ENCODE measurements at regions not wholly inside any gene's neighbourhood (a gene's known extent, or its start where the extent isn't known, plus 50 kb on each side); places are given as distances from the start of the nearest gene placed in this dataset.

GRCh38 chr20:63104312-63105181, 97.8 kb upstream of the BHLHE23 start:
- H3F3A ChIP-seq (ENCODE audit: insufficient read depth), result no peaks in the 10 kb centered on the region
- H3K9ac ChIP-seq (ENCODE audit: low read length), result no peak overlapping the region
- H3K27me3 ChIP-seq (ENCODE audit: low read length), result no peaks in the 10 kb centered on the region
- no peaks in the 10 kb centered on the region for H4K20me1 ChIP-seq (ENCODE audit: low read depth, low read length)
- no peak overlapping the region for H3K4me2 ChIP-seq (ENCODE audit: low read depth, low read length, poor library complexity, severe bottlenecking)
- no peaks in the 10 kb centered on the region for H3K9me3 ChIP-seq (ENCODE audit: insufficient read depth, low read length)
- H3K27ac ChIP-seq (ENCODE audit: low read depth, low read length), result no peak overlapping the region
- H2AFZ ChIP-seq (ENCODE audit: low read depth, low read length, severe bottlenecking), result no peak overlapping the region
- no peak overlapping the region for H3K4me3 ChIP-seq (ENCODE audit: insufficient read depth, low read length, poor library complexity, severe bottlenecking)
- H3K36me3 ChIP-seq (ENCODE audit: low read length), result no peaks in the 10 kb centered on the region
- no peaks in the 10 kb centered on the region for H3K9me2 ChIP-seq (replicated peaks; ENCODE audit: insufficient read depth, low read length)
- H3K79me2 ChIP-seq (ENCODE audit: insufficient read depth, low read length), result no peaks in the 10 kb centered on the region
- TF ChIP-seq CTCF (IDR thresholded peaks at IDR 0.05; ENCODE audit: insufficient read depth, low read length, poor library complexity, severe bottlenecking) (no peak), EZH2phosphoT487 (conservative IDR thresholded peaks at IDR 0.05; ENCODE audit: low read length) (no peak)

DNA sequence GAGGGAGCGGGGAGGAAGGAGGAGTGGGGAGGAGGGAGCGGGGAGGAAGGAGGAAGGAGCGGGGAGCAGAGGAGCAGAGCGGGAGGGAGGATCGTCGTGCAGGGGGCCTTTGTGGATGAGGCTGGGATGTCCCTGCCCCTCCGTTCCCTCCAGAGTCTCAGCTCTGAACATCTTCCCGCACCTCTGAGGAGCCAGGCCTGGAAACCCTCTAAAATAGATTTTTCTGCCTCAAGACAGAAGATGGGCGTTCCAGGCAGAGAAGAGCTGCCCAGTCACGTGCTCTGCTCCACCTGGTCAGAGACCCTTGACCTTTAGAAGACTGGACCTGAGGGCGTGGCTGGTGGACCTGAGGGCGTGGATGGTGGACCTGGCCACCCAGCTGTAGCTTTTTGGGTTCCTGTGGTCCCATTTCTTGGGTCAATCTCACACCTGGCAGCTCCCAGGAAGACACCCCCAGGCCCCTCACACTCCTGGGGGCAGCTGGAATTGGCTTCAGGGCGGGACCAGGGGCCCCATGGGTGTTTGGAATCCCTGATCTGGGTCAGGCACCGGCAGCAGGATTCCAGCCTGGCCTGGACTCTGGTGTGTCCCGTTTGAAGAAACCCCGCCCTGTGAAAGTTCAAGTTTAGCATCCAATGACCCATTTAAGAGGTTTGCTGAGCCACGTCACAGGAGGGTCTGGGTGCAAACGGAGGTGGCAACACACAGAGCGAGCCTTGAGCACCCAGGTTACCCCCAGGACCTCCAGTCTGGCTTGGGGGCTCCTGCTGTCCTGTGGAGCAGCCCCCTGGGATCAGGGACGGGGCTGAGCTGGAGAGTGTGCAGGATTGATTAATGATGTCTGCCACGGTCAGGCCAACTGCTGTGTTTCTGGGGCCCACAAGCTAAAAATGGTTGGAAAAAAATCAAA, 96.9 kb upstream of the BHLHE23 start:
- Histone ChIP-seq H3K79me2 (ENCODE audit: insufficient read depth, low read length) (no peaks in the 10 kb centered on the region), H3K4me3 (ENCODE audit: insufficient read depth, low read length, poor library complexity, severe bottlenecking) (no peak overlapping the region), H3K9me2 (replicated peaks; ENCODE audit: insufficient read depth, low read length) (no peaks in the 10 kb centered on the region), H3K27ac (ENCODE audit: low read depth, low read length) (no peak overlapping the region), H3K9me3 (ENCODE audit: insufficient read depth, low read length) (no peaks in the 10 kb centered on the region), H4K20me1 (ENCODE audit: low read depth, low read length) (no peaks in the 10 kb centered on the region), H3K9ac (ENCODE audit: low read length) (no peak overlapping the region), H3K4me2 (ENCODE audit: low read depth, low read length, poor library complexity, severe bottlenecking) (no peak overlapping the region), H3K27me3 (ENCODE audit: low read length) (no peaks in the 10 kb centered on the region), H2AFZ (ENCODE audit: low read depth, low read length, severe bottlenecking) (no peak overlapping the region), H3F3A (ENCODE audit: insufficient read depth) (no peaks in the 10 kb centered on the region), H3K36me3 (ENCODE audit: low read length) (no peaks in the 10 kb centered on the region)
- TF ChIP-seq CTCF (IDR thresholded peaks at IDR 0.05; ENCODE audit: insufficient read depth, low read length, poor library complexity, severe bottlenecking) (no peak), EZH2phosphoT487 (conservative IDR thresholded peaks at IDR 0.05; ENCODE audit: low read length) (no peak)

DNA sequence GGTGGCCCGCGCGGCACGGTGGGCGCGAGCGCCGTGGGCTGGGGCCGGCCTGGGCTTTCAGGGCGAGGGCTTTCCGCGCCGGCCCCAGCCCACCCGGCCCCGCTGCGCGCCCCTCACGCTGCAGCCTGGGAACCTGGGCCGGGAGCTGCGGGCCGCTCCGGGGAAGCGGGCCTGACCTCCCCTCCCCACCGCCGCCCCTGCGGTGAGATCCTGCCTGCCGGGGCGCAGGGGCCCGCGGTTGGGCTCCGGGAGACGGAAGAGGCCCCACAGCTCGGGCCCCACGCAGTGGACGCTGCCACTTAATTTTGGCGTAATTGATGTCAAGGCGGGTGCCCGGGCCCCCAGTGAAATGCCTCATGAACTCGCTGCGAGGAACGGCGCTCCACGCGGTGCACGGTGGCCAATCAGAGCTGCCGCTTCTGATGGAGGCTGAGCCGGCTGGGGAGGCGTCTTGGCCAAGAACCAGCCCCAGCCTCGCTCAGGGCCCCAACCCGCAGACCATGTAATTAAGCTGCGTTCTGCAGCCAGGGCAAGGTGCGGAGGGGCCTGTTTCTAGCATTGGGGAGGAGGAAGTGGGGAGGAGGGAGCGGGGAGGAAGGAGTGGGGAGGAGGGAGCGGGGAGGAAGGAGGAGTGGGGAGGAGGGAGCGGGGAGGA, 96.1 kb upstream of the BHLHE23 start:
- Histone ChIP-seq H3K36me3 (ENCODE audit: low read length) (no peaks in the 10 kb centered on the region), H3K9me3 (ENCODE audit: insufficient read depth, low read length) (no peaks in the 10 kb centered on the region), H3K79me2 (ENCODE audit: insufficient read depth, low read length) (no peaks in the 10 kb centered on the region), H3F3A (ENCODE audit: insufficient read depth) (no peaks in the 10 kb centered on the region), H3K9me2 (replicated peaks; ENCODE audit: insufficient read depth, low read length) (no peaks in the 10 kb centered on the region), H3K4me2 (ENCODE audit: low read depth, low read length, poor library complexity, severe bottlenecking) (no peak overlapping the region), H2AFZ (ENCODE audit: low read depth, low read length, severe bottlenecking) (no peak overlapping the region), H4K20me1 (ENCODE audit: low read depth, low read length) (no peaks in the 10 kb centered on the region), H3K9ac (ENCODE audit: low read length) (no peak overlapping the region), H3K4me3 (ENCODE audit: insufficient read depth, low read length, poor library complexity, severe bottlenecking) (no peak overlapping the region), H3K27ac (ENCODE audit: low read depth, low read length) (no peak overlapping the region), H3K27me3 (ENCODE audit: low read length) (no peaks in the 10 kb centered on the region)
- TF ChIP-seq EZH2phosphoT487 (conservative IDR thresholded peaks at IDR 0.05; ENCODE audit: low read length), result no peak
- TF ChIP-seq CTCF (IDR thresholded peaks at IDR 0.05; ENCODE audit: insufficient read depth, low read length, poor library complexity, severe bottlenecking), result no peak
